SK-N-MC (cell line): ENCODE measurements at regions not wholly inside any gene's neighbourhood (a gene's known extent, or its start where the extent isn't known, plus 50 kb on each side); places are given as distances from the start of the nearest gene placed in this dataset.

Experiments
- DNase-seq: peaks from one replicate; pipeline ENCODE4 v3.0.0-alpha.2; 2011; ENCODE audit warnings: low read depth, low spot score
- H3K27ac ChIP-seq: fragments of 200-600 bp; sonication (generic); 2 replicates; pipeline ENCODE4 v1.5.1; 2016; ENCODE audit warnings: mixed run types
- H3K36me3 ChIP-seq: fragments of 200-600 bp; sonication (generic); 2 replicates; pipeline ENCODE4 v1.6.1; 2017; ENCODE audit warnings: antibody characterized with exemption, low read length, mixed read lengths; ENCODE audit not compliant: insufficient read depth
- H3K4me3 ChIP-seq: fragments of 200-600 bp; sonication (generic); 2 replicates; pipeline ENCODE4 v1.5.1; 2016
- H3K9ac ChIP-seq: fragments of 200-600 bp; sonication (generic); 2 replicates; pipeline ENCODE4 v1.8.0; 2017; ENCODE audit warnings: mixed run types, mixed read lengths; ENCODE audit not compliant: insufficient read length
- H3K9me3 ChIP-seq: fragments of 200-600 bp; sonication (generic); 2 replicates; pipeline ENCODE4 v1.6.1; 2017; ENCODE audit warnings: low read depth, mild to moderate bottlenecking, antibody characterized with exemption, low read length, moderate library complexity, mixed read lengths
- EZH2 ChIP-seq: fragments of 200-600 bp; sonication (generic); IDR thresholded peaks from one replicate; pipeline ENCODE4 v1.6.1; 2017; ENCODE audit warnings: antibody characterized with exemption
- FOXP2 ChIP-seq: optimal IDR thresholded peaks from 2 replicates; pipeline ENCODE3; 2011; ENCODE audit warnings: mild to moderate bottlenecking, moderate library complexity; ENCODE audit not compliant: insufficient read depth; ENCODE audit errors: extremely low read length, control extremely low read depth
- POLR2AphosphoS5 ChIP-seq: IDR thresholded peaks from 2 replicates; pipeline ENCODE4 v1.6.1; 2012; ENCODE audit warnings: mild to moderate bottlenecking, low read depth, low read length, borderline replicate concordance

DNA sequence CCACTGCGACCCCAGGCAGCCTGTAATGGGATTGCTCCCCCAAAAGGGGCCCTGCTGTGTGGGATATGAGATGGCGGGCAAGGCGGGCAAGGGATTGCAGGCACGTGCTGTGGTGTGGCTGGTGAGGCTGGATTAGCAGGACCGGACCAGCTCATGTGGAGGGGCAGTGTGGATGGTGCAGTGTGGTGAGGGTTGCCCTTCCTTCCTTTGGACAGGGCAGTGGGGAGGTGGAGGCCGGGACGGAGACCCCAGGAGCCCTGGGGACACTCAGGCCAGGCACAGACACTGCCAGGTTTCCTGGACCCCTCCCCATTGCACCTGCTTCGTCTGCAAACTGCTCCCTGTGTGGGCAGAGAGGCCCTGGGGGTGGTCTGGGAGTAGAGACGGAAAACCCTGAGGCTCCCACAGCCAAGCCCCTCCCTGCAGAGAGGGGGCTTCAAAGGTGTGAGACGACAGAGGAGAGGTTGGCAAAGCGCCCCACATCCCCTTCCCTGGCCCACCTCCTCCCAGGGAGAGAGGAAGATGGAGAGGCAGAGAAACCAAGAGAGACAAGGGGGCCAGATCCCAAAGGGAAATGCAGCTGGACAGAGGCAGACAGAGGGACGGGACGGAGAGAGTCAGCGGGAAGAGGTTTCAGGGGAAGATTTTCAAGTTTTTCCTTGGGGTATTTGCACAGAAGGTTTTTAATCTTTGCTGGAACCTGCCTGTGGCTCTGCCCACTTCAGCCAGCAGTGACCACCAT lies 89.2 kb downstream of the MICALL2 start:
- TF ChIP-seq EZH2 (no peak), POLR2AphosphoS5 (no peak), FOXP2 (no peak)
- no peak overlapping the region for H3K4me3 ChIP-seq

GRCh38 chr7:1370738-1371137 lies 88.5 kb downstream of the MICALL2 start:
- no peak for TF ChIP-seq EZH2
- TF ChIP-seq POLR2AphosphoS5, result no peak
- TF ChIP-seq FOXP2, result no peak
- Histone ChIP-seq H3K36me3 (no peaks in the 10 kb centered on the region), H3K4me3 (no peak overlapping the region), H3K9ac (no peak overlapping the region), H3K9me3 (no peaks in the 10 kb centered on the region), H3K27ac (no peak overlapping the region)
- DNase-seq, result no peak

More for the DNA sequence above, 89.2 kb downstream of the MICALL2 start:
- H3K9me3 ChIP-seq, result no peaks in the 10 kb centered on the region
- DNase-seq, result no peak
- no peak overlapping the region for H3K27ac ChIP-seq
- H3K36me3 ChIP-seq, result no peaks in the 10 kb centered on the region
- no peak overlapping the region for H3K9ac ChIP-seq

DNA sequence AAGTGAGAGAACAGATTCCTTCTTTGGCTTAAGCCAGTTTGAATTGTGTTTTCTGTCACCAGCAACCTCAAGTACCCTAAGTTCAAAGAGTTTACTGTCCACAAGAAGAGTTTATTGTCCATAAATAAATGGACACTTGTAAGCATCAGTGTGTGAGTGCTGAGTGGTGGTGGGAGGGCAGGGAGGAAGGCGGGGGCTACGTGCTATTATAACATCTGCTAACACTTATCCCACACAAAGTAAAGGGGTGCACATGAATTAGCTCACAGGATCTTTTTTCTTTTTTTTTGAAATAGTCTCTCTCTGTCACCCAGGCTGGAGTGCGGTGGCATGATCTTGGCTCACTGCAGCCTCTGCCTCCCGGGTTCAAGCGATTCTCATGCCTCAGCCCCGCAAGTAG lies 87.2 kb downstream of the MICALL2 start:
- no peak for TF ChIP-seq POLR2AphosphoS5
- no peak for TF ChIP-seq FOXP2
- no peak for TF ChIP-seq EZH2
- DNase-seq, result no peak
- Histone ChIP-seq H3K9me3 (no peaks in the 10 kb centered on the region), H3K27ac (no peak overlapping the region; the same call in 1 of the 2 replicates), H3K36me3 (no peaks in the 10 kb centered on the region), H3K9ac (no peak overlapping the region), H3K4me3 (no peak overlapping the region)

- no peak for DNase-seq
- H3K9me3 ChIP-seq, result no peaks in the 10 kb centered on the region
- no peak overlapping the region for H3K9ac ChIP-seq
- TF ChIP-seq EZH2 (no peak), FOXP2 (no peak), POLR2AphosphoS5 (no peak)
- H3K4me3 ChIP-seq, result no peak overlapping the region
- 0 out of 2 replicates have a peak overlapping the region, but pooled peaks have one; percentile 29 for H3K27ac ChIP-seq
- no peaks in the 10 kb centered on the region for H3K36me3 ChIP-seq
Observed at GRCh38 chr7:1372671-1373379, 86.4 kb downstream of the MICALL2 start.

GRCh38 chr7:1377111-1377909 lies 82.0 kb downstream of the MICALL2 start:
- no peak for DNase-seq
- no peak overlapping the region for H3K4me3 ChIP-seq
- no peaks in the 10 kb centered on the region for H3K36me3 ChIP-seq
- no peak overlapping the region for H3K9ac ChIP-seq
- no peak overlapping the region for H3K27ac ChIP-seq
- no peak for TF ChIP-seq POLR2AphosphoS5
- no peak for TF ChIP-seq EZH2
- TF ChIP-seq FOXP2, result no peak
- no peaks in the 10 kb centered on the region for H3K9me3 ChIP-seq

GRCh38 chr7:1378610-1379601 lies 80.4 kb downstream of the MICALL2 start:
- no peak overlapping the region for H3K27ac ChIP-seq

DNA sequence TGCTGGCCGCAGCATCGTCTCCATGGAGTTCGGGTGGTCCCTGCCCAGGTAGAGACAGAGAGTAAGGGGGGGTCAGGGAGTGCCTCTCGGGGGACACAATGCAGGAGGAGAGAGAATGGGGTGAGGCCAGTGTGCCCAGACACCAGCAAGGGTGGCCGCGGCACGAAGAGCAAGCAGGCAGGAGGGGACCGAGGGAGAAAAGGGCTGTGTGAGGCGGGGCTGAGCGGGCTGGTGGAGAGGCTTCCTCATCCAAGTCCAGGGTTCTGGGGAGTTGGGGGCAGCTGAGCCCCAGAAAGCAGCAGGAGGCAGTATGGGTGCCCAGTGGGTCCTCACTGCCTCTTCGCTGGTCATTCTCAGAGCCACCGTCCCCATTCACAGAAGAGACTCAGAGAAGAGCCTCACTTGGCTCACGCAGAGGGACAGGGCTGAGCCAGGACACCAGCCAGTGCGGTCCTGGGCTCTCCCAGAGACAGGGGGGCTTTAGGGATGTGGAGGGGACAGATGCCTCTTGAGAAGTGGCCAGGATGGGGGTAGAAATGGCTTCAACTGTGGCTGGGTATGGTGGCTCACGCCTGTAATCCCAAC lies 78.9 kb downstream of the MICALL2 start:
- Histone ChIP-seq H3K27ac (no peak overlapping the region), H3K9me3 (no peaks in the 10 kb centered on the region), H3K4me3 (no peak overlapping the region), H3K9ac (no peak overlapping the region), H3K36me3 (no peaks in the 10 kb centered on the region)
- no peak for TF ChIP-seq POLR2AphosphoS5
- no peak for TF ChIP-seq FOXP2
- no peak for TF ChIP-seq EZH2
- DNase-seq, result no peak

More at GRCh38 chr7:1378610-1379601, 80.4 kb downstream of the MICALL2 start:
- H3K9ac ChIP-seq, result no peak overlapping the region
- H3K9me3 ChIP-seq, result no peaks in the 10 kb centered on the region
- DNase-seq, result no peak
- no peak overlapping the region for H3K4me3 ChIP-seq
- no peaks in the 10 kb centered on the region for H3K36me3 ChIP-seq
- TF ChIP-seq EZH2, result no peak
- TF ChIP-seq POLR2AphosphoS5, result no peak
- no peak for TF ChIP-seq FOXP2
